Breast epithelium (tissue), 4 donors: ENCODE measurements at regions not wholly inside any gene's neighbourhood (a gene's known extent, or its start where the extent isn't known, plus 50 kb on each side); places are given as distances from the start of the nearest gene placed in this dataset.

ENCODE experiments used
- DNase-seq, 2 donors: peaks; one replicate each; pipeline ENCODE4 v3.0.0-alpha.2; 2019; ENCODE audit warnings: low spot score in 2 of 2
- H3K27ac ChIP-seq, 2 donors: fragments of 200-600 bp; sonication (generic) in 1 of 2; one replicate each; pipeline ENCODE4 v1.5.1; 2016 to 2019; ENCODE audit warnings: mild to moderate bottlenecking in 1 of 2
- H3K27me3 ChIP-seq, 2 donors: fragments of 200-600 bp; sonication (generic) in 1 of 2; one replicate each; pipeline versions ENCODE4 v1.5.1 to v1.6.0; 2017 to 2019; ENCODE audit warnings: control low read depth in 1 of 2, mild to moderate bottlenecking in 1 of 2
- H3K36me3 ChIP-seq: fragments of 200-600 bp; one replicate; pipeline ENCODE4 v1.5.1; 2019
- H3K4me1 ChIP-seq, 2 donors: fragments of 200-600 bp; sonication (generic); one replicate each; pipeline ENCODE4 v1.5.1; 2016 to 2019; ENCODE audit warnings: control low read depth in 1 of 2
- H3K4me3 ChIP-seq, 3 donors: fragments of 200-600 bp; sonication (generic); 1 replicate in 2 of 3; 2 replicates in 1 of 3; pipeline ENCODE4 v1.5.1; 2016 to 2019; ENCODE audit warnings: mild to moderate bottlenecking in 3 of 3, moderate library complexity in 2 of 3
- H3K9me3 ChIP-seq, 2 donors: fragments of 200-600 bp; sonication (generic) in 1 of 2; one replicate each; pipeline ENCODE4 v1.5.1; 2016 to 2019; ENCODE audit warnings: control low read depth in 1 of 2
- POLR2A ChIP-seq: fragments of 450-650 bp; IDR thresholded peaks from one replicate; pipeline ENCODE4 v1.6.1; 2016; ENCODE audit warnings: antibody characterized with exemption, mild to moderate bottlenecking, moderate library complexity
- POLR2AphosphoS5 ChIP-seq, 3 donors: sonication (generic); formaldehyde crosslinking; IDR thresholded peaks; one replicate each; pipeline ENCODE4 v1.6.1; 2017; ENCODE audit warnings: antibody characterized with exemption in 3 of 3
- intact Hi-C: fragments of 100-400 bp; cut with DNase I; formaldehyde crosslinking; loops from one replicate; pipeline ENCODE4 v1.15.1; 2023; ENCODE audit warnings: low total_unique reads
- TF ChIP-seq, protein P1 (sequence below), 3 donors: fragments of 450-650 bp; IDR thresholded peaks; one replicate each; pipeline ENCODE4 v1.5.1; 2016 to 2017; ENCODE audit warnings: antibody characterized with exemption in 3 of 3, mild to moderate bottlenecking in 3 of 3, moderate library complexity in 3 of 3

DNA sequence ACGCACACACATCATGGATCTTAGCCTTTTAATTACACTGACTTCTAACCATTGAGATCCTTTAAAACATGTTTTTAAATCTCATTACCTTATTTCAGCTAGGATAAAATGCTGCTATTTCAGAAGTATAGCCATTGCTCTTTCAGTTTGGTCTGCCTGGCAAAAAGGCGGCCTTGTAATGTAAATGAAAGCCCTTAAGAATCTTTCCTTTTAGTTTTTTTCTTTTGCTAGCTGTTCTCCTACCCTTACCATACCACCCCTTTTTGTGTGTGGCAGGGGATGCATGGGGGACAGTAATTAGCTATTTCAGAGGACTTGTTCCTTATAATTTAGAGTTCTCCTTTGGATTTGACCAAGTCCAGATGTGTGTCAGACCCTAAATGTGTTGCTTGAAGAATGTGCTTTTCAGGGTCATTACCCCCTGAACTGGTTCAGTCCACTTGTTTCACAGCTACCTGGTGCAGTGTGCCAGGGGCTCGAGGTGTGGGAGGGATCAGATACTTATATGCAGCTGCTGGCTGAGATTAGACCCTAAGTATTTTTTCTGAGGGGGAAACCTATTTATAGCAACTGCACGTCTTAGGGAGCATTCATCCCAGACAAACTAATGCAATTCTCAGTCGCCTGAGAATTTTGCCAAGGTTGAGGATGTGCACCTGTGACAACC lies 986.8 kb downstream of the NLGN4Y start:
- no peak overlapping the region for H3K4me3 ChIP-seq
- no peaks in the 10 kb centered on the region for H3K4me1 ChIP-seq
- TF ChIP-seq, protein P1, sequence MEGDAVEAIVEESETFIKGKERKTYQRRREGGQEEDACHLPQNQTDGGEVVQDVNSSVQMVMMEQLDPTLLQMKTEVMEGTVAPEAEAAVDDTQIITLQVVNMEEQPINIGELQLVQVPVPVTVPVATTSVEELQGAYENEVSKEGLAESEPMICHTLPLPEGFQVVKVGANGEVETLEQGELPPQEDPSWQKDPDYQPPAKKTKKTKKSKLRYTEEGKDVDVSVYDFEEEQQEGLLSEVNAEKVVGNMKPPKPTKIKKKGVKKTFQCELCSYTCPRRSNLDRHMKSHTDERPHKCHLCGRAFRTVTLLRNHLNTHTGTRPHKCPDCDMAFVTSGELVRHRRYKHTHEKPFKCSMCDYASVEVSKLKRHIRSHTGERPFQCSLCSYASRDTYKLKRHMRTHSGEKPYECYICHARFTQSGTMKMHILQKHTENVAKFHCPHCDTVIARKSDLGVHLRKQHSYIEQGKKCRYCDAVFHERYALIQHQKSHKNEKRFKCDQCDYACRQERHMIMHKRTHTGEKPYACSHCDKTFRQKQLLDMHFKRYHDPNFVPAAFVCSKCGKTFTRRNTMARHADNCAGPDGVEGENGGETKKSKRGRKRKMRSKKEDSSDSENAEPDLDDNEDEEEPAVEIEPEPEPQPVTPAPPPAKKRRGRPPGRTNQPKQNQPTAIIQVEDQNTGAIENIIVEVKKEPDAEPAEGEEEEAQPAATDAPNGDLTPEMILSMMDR (IDR thresholded peaks at IDR 0.05), result no peak
- TF ChIP-seq POLR2AphosphoS5 (IDR thresholded peaks at IDR 0.05), result no peak
- no peak for TF ChIP-seq POLR2A
- H3K9me3 ChIP-seq, result no peaks in the 10 kb centered on the region
- H3K36me3 ChIP-seq, result no peaks in the 10 kb centered on the region
- no peaks in the 10 kb centered on the region for H3K27me3 ChIP-seq
- intact Hi-C loops, result no loop called here
- DNase-seq, result no peak
- no peak overlapping the region for H3K27ac ChIP-seq

DNA sequence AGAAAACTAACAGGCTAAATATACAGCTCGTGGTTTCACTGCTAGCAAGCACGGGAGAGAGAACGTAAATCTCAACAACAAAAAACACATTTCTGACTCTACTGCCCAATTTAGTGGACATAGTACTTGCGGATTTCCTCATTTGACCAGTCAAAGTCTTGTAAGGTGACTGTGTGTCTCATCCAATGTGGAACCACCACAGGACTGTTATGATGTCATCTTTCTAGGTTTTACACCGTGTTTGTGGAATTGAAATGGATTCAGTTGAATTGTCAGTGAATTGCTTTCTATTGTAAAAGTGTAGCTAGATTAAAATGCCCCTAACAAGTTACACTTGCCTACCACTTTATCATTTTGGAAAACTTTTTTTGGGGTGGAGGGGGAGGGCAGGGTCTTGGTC lies 1010.8 kb downstream of the NLGN4Y start:
- Histone ChIP-seq H3K27me3 (no peaks in the 10 kb centered on the region), H3K4me3 (no peak overlapping the region), H3K36me3 (no peaks in the 10 kb centered on the region), H3K27ac (no peak overlapping the region), H3K4me1 (no peaks in the 10 kb centered on the region), H3K9me3 (no peaks in the 10 kb centered on the region)
- DNase-seq, result no peak
- intact Hi-C loops, result no loop called here
- TF ChIP-seq POLR2AphosphoS5 (IDR thresholded peaks at IDR 0.05) (no peak), POLR2A (no peak)
- TF ChIP-seq, protein P1 (IDR thresholded peaks at IDR 0.05), result no peak

DNA sequence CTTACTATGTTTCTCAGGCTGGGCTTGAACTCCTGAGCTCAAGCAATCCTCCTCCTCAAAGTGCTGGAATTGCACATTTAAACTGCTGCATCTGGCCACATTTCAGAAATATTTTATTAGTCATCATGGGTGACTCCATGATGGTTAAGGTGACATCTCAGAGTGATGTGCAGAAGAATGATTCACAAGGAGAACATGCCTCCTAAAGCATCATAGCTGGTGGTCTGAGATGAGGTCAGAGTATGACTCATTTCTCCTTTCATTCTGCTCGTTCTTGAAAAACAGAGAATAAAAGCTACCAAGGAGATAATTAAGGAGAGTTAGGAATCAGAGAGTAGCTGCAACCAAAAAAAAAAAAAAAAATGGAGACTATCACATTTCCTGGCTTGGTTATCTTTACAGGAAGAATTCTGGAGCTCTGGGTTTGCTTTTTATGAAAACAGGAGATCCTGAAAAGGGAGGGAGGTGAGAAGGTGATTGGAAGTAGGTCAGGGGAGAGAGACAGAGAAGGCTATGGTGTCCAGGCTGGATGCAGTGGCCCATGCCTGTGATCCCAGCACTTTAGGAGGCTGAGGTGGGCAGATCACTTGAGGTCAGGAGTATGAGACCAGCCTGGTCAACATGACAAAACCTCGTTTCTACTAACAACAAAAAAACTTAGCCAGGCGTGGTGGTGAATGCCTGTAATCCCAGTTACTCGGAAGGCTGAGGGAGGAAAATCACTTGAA lies 1011.6 kb downstream of the NLGN4Y start:
- Histone ChIP-seq H3K4me1 (no peaks in the 10 kb centered on the region), H3K36me3 (no peaks in the 10 kb centered on the region), H3K9me3 (no peaks in the 10 kb centered on the region), H3K27ac (no peak overlapping the region), H3K27me3 (no peaks in the 10 kb centered on the region), H3K4me3 (no peak overlapping the region)
- DNase-seq, result no peak
- intact Hi-C loops, result no loop called here
- TF ChIP-seq POLR2AphosphoS5 (IDR thresholded peaks at IDR 0.05) (no peak), POLR2A (no peak)
- TF ChIP-seq, protein P1 (IDR thresholded peaks at IDR 0.05), result no peak

DNA sequence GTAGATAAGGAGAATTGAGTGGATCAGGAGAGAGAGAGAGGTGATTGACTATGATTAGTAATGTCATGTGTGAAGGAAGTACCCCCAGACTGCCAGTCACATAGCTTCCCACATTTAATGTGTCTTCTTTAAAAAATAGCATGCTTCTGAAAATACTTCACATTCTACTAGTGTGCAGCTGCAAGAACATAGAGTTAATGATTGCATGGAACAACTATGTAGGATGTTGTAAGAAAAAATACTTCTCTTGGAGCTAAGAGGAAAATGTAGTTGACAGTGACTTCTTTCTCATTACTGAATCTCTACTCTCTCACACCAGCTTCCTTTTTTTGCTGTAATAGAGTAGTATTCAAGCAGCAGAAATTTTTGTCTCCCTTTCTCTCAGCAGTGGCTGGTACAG lies 1016.2 kb downstream of the NLGN4Y start:
- TF ChIP-seq POLR2AphosphoS5 (IDR thresholded peaks at IDR 0.05) (no peak), POLR2A (no peak)
- TF ChIP-seq, protein P1 (IDR thresholded peaks at IDR 0.05), result no peak
- DNase-seq, result no peak
- Histone ChIP-seq H3K27ac (no peak overlapping the region), H3K9me3 (no peaks in the 10 kb centered on the region), H3K27me3 (no peaks in the 10 kb centered on the region), H3K4me3 (no peak overlapping the region), H3K4me1 (no peaks in the 10 kb centered on the region), H3K36me3 (no peaks in the 10 kb centered on the region)
- intact Hi-C loops, result no loop called here

DNA sequence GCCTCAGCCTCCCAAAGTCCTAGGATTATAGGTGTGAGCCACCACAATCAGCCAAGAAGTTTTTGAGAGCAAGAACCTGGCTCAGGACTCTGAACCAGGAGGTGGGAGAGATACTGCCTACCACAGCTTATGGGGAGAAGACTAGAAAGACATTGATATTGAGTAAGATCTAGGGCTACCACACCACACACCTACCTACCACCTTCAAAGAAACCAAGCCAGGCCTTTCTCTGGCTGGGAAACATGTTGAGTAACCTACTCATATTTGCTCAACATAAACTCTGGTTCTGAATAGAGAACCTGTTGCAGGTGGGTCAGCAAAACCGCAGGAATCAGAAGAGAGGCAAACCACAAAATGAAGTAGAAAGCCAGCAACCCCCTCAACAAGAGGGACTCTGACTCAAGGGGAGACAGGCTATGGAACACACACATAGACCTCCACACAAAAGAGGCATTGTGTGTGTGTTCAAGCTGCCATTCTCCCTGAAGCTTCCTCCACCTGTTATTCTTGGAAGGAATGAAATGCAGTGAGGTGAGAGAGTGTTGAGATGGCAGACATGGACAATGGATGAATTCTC lies 1021.9 kb downstream of the NLGN4Y start:
- intact Hi-C loops, result no loop called here

More for the DNA sequence above, 1021.9 kb downstream of the NLGN4Y start:
- no peaks in the 10 kb centered on the region for H3K4me1 ChIP-seq
- H3K9me3 ChIP-seq, result no peaks in the 10 kb centered on the region
- H3K27ac ChIP-seq, result no peak overlapping the region
- H3K27me3 ChIP-seq, result no peaks in the 10 kb centered on the region
- TF ChIP-seq POLR2A (no peak), POLR2AphosphoS5 (IDR thresholded peaks at IDR 0.05) (no peak)
- TF ChIP-seq, protein P1 (IDR thresholded peaks at IDR 0.05), result no peak
- H3K36me3 ChIP-seq, result no peaks in the 10 kb centered on the region
- no peak for DNase-seq
- H3K4me3 ChIP-seq, result no peak overlapping the region
